IPS-18a (cell line): ENCODE measurements at regions not wholly inside any gene's neighbourhood (a gene's known extent, or its start where the extent isn't known, plus 50 kb on each side); places are given as distances from the start of the nearest gene placed in this dataset.

Source experiments
- H3K27ac ChIP-seq: one replicate; pipeline ENCODE4 v1.5.1; 2013; ENCODE audit warnings: low read length
- H3K27me3 ChIP-seq: one replicate; pipeline ENCODE4 v1.6.1; 2013; ENCODE audit warnings: mild to moderate bottlenecking, low read length; ENCODE audit not compliant: control insufficient read depth, insufficient read depth
- H3K36me3 ChIP-seq: one replicate; pipeline ENCODE4 v1.6.1; 2013; ENCODE audit warnings: low read depth, low read length; ENCODE audit not compliant: control insufficient read depth
- H3K4me1 ChIP-seq: one replicate; pipeline ENCODE4 v1.6.1; 2013; ENCODE audit warnings: low read depth, low read length; ENCODE audit not compliant: control insufficient read depth
- H3K4me3 ChIP-seq: one replicate; pipeline ENCODE4 v1.5.1; 2013; ENCODE audit warnings: low read length
- H3K9ac ChIP-seq: one replicate; pipeline ENCODE4 v1.6.1; 2013; ENCODE audit warnings: mild to moderate bottlenecking, low read length, moderate library complexity
- H3K9me3 ChIP-seq: one replicate; pipeline ENCODE4 v1.6.1; 2013; ENCODE audit warnings: low read depth, low read length; ENCODE audit not compliant: control insufficient read depth

GRCh38 chr10:120960725-120961124, 109.6 kb downstream of the WDR11 start:
- H3K4me3 ChIP-seq: no peak overlapping the region
- no peaks in the 10 kb centered on the region for H3K27me3 ChIP-seq
- no peak overlapping the region for H3K27ac ChIP-seq
- peaks cover 8% of the 10 kb centered on the region for H3K4me1 ChIP-seq
- H3K9ac ChIP-seq: no peak overlapping the region
- no peaks in the 10 kb centered on the region for H3K36me3 ChIP-seq
- H3K9me3 ChIP-seq: no peaks in the 10 kb centered on the region

DNA sequence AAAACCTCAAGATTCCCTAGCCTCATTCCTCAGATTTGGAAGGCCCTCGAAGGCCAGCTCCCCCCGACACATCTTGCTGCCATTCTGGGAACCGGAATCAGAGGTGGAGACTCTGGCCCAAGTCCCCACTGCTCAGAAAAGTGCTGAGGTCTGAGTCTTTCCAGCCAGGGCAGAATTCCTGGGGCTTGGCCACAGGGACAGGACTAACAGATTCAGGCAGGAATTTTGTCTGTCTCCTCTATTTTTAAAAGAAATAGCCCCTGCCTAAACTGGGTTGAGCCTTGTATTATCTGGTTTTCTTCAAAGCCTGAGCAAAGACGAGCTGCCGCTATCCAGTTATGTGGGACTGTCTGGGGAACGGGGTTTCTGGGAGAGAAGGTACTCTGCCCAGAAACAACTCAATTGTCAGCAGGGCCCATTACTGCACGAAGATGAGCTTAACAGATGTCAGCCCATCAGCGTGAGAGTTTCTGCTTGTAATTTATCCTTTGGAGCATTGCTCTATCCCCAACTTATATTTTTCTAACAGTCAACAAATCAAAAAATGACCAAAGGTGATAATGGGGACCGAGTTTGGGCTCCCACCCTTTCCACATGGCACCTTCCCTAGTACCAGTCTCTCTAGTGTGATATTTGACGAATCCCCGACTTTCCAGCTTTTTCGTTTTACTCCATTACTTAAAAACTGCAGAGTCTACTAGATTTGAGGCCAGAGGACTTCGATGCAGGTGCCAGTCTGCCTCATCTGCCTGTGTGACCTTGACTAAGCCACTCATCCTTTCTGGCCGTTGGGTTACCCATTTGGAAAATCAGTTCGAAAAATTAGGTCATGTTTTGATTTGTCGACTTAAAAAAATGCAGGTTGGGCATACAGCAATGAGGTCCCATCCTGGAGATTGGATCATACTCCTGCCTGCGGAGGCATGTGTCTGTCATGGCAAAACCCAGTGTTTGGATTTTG, 110.9 kb downstream of the WDR11 start:
- Histone ChIP-seq H3K36me3 (no peaks in the 10 kb centered on the region), H3K9ac (no peak overlapping the region), H3K9me3 (no peaks in the 10 kb centered on the region), H3K4me3 (no peak overlapping the region), H3K27ac (no peak overlapping the region), H3K27me3 (no peaks in the 10 kb centered on the region), H3K4me1 (peaks cover 8% of the 10 kb centered on the region)

DNA sequence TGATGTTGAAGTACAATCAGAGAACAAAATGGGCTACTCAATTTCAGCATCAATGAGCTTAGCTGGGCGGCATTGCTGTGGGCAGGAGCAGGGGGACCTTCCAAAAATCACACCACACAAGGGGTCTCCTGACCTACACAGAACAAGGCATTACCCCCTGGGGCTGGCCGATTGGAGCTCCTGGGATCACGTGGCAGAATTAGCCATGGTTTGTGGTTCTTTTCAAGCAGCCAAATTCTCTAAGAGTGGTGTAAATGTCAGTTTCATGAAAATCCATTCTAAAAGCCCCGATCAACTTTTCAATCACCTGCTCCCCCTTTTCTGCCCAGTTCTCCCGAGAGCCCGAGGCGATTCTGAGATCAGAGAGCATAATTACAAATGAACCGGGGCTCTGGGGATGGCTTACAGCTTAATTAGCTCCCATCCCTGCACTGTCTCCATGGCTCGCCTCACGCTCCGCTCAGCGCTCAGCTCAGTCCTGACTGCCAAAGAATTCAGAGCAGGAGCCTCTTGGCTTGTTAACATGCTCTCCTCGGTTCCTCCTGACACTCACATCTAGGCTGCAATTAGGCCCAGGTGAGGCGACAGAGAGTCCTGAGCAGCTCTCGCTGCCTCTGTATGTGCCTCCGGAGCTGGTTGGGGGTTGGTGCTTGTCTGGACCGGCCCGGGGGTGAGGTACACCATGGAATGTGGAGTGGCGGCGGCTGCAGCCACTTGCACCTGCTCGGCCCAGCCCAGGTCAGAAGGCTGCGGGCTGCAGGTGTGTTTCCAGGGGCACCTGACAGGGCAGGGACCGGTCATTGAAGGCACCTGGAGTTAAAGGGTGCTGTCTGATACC, 111.8 kb downstream of the WDR11 start:
- Histone ChIP-seq H3K9ac (no peak overlapping the region), H3K27ac (no peak overlapping the region), H3K27me3 (no peaks in the 10 kb centered on the region), H3K4me1 (peaks cover 8% of the 10 kb centered on the region), H3K4me3 (no peak overlapping the region), H3K36me3 (no peaks in the 10 kb centered on the region), H3K9me3 (no peaks in the 10 kb centered on the region)

DNA sequence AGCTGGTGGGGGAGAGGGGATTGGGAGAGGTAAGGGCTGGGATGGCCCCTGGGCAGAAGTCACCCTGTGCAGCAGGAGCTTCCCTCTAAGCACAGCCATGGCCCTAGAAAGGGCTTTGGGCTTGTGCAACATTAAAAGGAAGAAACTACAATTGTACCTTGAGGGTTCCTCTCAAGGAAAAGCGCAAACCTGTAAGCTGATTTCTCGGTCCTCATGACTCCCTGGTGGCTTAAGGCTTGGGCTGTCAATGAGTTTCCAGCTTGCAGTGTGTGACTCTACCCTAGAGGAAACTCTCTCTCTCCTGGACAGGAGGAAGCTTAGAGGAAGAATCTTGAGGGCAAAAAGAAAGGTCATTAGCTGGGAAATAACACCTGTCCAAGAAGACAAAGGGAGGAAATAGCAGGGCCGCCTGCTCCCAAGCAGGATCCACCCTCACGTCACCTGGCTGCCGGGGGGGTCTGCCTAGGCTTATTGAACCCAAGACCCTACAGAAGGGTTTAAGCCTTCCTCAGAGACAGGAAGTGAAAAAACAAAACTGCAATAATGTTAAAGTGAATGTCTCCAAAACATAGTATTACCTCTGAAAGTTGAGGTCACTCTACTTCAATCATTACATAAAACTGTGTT, 112.5 kb downstream of the WDR11 start:
- H3K36me3 ChIP-seq: no peaks in the 10 kb centered on the region
- no peak overlapping the region for H3K9ac ChIP-seq
- H3K27ac ChIP-seq: no peak overlapping the region
- H3K4me3 ChIP-seq: no peak overlapping the region
- no peaks in the 10 kb centered on the region for H3K9me3 ChIP-seq
- H3K27me3 ChIP-seq: no peaks in the 10 kb centered on the region
- H3K4me1 ChIP-seq: peaks cover 8% of the 10 kb centered on the region

- H3K4me3 ChIP-seq: no peak overlapping the region
- no peaks in the 10 kb centered on the region for H3K27me3 ChIP-seq
- no peak overlapping the region for H3K27ac ChIP-seq
- H3K4me1 ChIP-seq: peaks cover 8% of the 10 kb centered on the region
- H3K9ac ChIP-seq: no peak overlapping the region
- no peaks in the 10 kb centered on the region for H3K36me3 ChIP-seq
- H3K9me3 ChIP-seq: no peaks in the 10 kb centered on the region
Observed at GRCh38 chr10:120966657-120967045, 115.5 kb downstream of the WDR11 start.

DNA sequence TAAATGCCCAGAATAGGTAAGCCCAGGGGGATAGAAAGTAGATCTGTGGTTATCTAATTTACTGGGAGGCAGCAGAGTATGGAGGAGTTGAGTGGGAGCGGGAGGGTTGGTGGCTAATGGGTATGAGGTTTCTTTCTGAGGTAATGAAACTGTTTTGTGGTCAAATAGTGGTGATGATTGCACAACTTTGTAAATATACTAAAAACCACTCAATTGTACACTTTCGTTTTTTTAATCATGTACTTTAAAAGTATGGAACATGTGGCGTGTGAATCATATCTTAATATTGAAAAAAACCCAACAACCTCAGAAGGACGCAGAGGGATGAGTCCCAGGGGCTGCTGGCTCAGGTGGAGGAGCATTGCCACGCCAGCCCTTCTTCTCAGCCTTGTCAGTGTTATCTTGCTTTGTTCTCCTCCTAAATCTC, 118.1 kb downstream of the WDR11 start:
- no peak overlapping the region for H3K27ac ChIP-seq
- H3K36me3 ChIP-seq: no peaks in the 10 kb centered on the region
- no peaks in the 10 kb centered on the region for H3K4me1 ChIP-seq
- no peak overlapping the region for H3K9ac ChIP-seq
- no peaks in the 10 kb centered on the region for H3K27me3 ChIP-seq
- H3K9me3 ChIP-seq: no peaks in the 10 kb centered on the region
- no peak overlapping the region for H3K4me3 ChIP-seq

DNA sequence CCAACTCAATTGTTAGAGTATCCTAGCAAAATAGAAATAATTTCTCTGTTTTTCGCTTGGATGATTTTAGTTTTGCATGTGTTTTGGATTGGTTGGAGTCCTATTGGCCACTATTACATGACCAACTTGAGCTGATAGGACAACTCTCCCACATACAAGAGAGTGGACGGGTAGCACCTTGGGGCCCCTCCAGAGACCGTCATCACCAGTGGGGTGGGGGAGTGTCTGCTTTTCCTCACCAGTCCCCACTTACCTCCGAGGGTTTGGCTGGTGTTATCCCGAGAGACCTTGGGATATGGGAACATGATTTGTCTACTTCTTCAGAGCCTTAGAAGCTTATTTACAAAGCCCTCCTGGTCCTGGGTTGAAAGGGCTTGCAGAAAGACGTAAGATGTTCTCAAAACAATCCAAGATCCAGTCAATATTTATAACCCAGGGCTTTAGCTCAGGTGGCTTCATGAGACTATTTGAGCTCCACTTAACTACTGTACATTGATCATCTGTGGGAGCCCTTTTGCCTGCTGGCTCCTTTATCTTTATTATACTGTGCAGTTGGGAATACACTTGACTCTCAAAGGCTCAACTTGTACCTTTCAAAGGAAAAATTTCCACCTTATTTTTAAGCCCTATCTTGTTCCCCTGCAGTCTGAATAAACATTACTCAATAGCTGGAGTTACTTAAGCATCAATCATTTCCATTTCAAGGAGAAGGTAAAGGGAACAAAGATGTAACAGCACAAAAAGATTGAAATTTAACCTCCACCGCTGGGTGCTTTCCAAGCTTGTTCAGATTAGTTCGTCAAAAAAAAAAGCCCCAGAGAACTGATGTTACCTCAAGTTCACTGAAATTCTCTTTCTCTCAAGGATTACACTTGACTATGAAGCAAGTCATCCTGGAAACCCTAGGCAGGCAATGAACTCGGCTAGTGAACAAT, 119.7 kb downstream of the WDR11 start:
- H3K27ac ChIP-seq: no peak overlapping the region
- no peaks in the 10 kb centered on the region for H3K36me3 ChIP-seq
- no peaks in the 10 kb centered on the region for H3K9me3 ChIP-seq
- no peak overlapping the region for H3K9ac ChIP-seq
- no peaks in the 10 kb centered on the region for H3K27me3 ChIP-seq
- no peaks in the 10 kb centered on the region for H3K4me1 ChIP-seq
- H3K4me3 ChIP-seq: no peak overlapping the region

DNA sequence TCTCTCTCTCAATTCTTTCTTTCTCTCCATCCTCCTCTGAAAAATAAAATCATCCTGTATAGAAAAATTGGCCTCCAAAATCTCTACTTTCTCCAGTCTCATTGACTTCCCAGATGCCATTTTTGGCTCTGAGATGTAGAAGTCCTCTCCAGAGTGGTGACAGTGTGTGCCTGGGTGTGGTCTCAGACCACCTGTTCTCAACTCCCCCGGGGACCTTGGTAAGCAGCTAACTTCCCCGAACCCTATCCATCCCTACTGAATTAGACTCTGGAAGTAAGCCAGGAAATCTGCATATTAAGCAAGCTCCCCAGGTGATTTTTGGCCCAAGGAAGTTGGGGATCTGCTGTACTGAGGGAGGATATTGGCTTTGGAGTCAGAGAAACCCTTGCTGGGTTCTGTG, 120.5 kb downstream of the WDR11 start:
- no peaks in the 10 kb centered on the region for H3K9me3 ChIP-seq

DNA sequence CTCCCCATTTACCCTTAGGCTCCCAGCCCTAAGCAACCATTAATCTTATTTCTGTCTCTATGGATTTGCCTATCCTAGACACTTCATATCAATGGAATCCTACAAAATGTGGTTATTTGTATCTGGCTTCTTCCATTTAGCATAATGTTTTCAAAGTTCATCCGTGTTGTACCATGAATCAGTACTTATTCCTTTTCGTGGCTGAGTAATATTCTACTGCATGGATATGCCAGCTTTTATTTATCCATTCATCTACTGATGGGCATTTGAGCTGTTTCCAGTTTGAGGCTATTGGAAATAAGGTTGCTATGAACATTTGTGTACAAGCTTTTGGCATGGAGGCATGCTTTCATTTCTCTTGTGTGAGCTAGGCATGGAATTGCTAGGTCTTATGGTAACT, 121.1 kb downstream of the WDR11 start:
- Histone ChIP-seq H3K4me1 (no peaks in the 10 kb centered on the region), H3K27me3 (no peaks in the 10 kb centered on the region), H3K9me3 (no peaks in the 10 kb centered on the region), H3K9ac (no peak overlapping the region), H3K27ac (no peak overlapping the region), H3K4me3 (no peak overlapping the region), H3K36me3 (no peaks in the 10 kb centered on the region)

More for the DNA sequence above, 120.5 kb downstream of the WDR11 start:
- Histone ChIP-seq H3K27me3 (no peaks in the 10 kb centered on the region), H3K4me3 (no peak overlapping the region), H3K9ac (no peak overlapping the region), H3K27ac (no peak overlapping the region), H3K36me3 (no peaks in the 10 kb centered on the region), H3K4me1 (no peaks in the 10 kb centered on the region)

DNA sequence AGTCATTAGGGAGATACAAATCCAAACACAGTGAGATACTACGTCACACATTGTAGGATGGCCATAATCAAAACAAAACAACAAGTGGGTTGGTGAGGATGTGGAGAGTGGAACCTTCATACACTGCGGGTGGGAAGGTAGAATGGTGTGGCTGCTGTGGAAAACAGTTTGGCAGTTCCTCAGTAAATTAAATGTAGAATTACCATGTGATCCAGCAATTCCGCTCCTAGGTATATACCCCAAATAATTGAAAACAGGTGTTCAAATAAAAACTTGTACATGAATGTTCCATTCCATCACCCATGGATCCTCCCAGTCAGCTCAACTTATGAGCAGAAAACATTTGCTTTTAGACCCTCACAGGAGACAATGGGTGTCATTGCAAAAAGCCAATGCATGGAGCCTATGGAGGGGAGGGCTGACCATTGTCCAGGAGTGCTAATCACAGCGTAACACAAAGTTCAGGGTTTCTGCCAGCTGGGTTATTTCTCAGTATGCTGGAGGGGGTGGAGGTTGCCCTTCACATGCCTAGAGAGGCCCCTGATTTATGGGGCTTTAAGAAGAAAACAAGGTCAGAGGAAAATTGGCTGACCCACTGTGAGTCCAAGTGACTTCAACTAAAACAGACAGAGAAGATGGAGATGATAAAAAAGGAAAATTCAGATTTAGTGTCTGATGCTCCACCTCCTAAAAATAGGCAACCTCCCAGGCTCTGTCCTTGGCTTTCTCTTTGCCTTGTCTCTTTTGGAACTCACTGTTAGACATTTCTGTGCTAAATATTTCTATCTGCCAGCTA, 124.1 kb downstream of the WDR11 start:
- Histone ChIP-seq H3K4me1 (no peaks in the 10 kb centered on the region), H3K9ac (no peak overlapping the region), H3K27me3 (peaks cover 28% of the 10 kb centered on the region), H3K27ac (no peak overlapping the region), H3K9me3 (no peaks in the 10 kb centered on the region), H3K4me3 (no peak overlapping the region), H3K36me3 (no peaks in the 10 kb centered on the region)
